GM23248 (cell line): ENCODE measurements at regions not wholly inside any gene's neighbourhood (a gene's known extent, or its start where the extent isn't known, plus 50 kb on each side); places are given as distances from the start of the nearest gene placed in this dataset.

Experiments used
- DNase-seq: peaks from one replicate; pipeline ENCODE4 v3.0.0-alpha.2; 2015
- H2AFZ ChIP-seq: fragments of 200-600 bp; sonication (generic); 2 replicates; pipeline ENCODE4 v1.6.1; 2016; ENCODE audit warnings: antibody characterized with exemption
- H3F3A ChIP-seq: fragments of 200-600 bp; sonication (generic); 2 replicates; pipeline ENCODE4 v1.6.1; 2016; ENCODE audit warnings: mild to moderate bottlenecking, antibody characterized with exemption, mixed run types; ENCODE audit not compliant: insufficient read depth
- H3K27ac ChIP-seq: fragments of 200-600 bp; sonication (generic); 2 replicates; pipeline ENCODE4 v1.5.1; 2016; ENCODE audit warnings: mild to moderate bottlenecking
- H3K27me3 ChIP-seq: fragments of 200-600 bp; sonication (generic); replicated peaks from 2 replicates; pipeline ENCODE4 v1.6.1; 2016; ENCODE audit warnings: mild to moderate bottlenecking; ENCODE audit not compliant: insufficient read depth
- H3K36me3 ChIP-seq: fragments of 200-600 bp; sonication (generic); 2 replicates; pipeline ENCODE4 v1.6.1; 2016; ENCODE audit warnings: low read depth, mild to moderate bottlenecking
- H3K4me1 ChIP-seq: fragments of 200-600 bp; sonication (generic); 2 replicates; pipeline ENCODE4 v1.6.1; 2016; ENCODE audit warnings: mild to moderate bottlenecking; ENCODE audit not compliant: insufficient read depth
- H3K4me2 ChIP-seq: fragments of 200-600 bp; sonication (generic); one replicate; pipeline ENCODE4 v1.6.1; 2016; ENCODE audit warnings: mild to moderate bottlenecking; ENCODE audit not compliant: unreplicated experiment
- H3K4me3 ChIP-seq: fragments of 200-600 bp; sonication (generic); 2 replicates; pipeline ENCODE4 v1.5.1; 2016; ENCODE audit warnings: mild to moderate bottlenecking
- H3K79me2 ChIP-seq: fragments of 200-600 bp; sonication (generic); 2 replicates; pipeline ENCODE4 v1.6.1; 2016; ENCODE audit warnings: mild to moderate bottlenecking; ENCODE audit not compliant: insufficient read depth
- H3K9ac ChIP-seq: fragments of 200-600 bp; sonication (generic); 2 replicates; pipeline ENCODE4 v1.6.1; 2016; ENCODE audit warnings: mild to moderate bottlenecking
- H3K9me2 ChIP-seq: fragments of 200-600 bp; sonication (generic); 2 replicates; pipeline ENCODE4 v1.6.1; 2016; ENCODE audit warnings: mixed run types, mild to moderate bottlenecking, moderate library complexity; ENCODE audit not compliant: insufficient read depth
- H3K9me3 ChIP-seq: fragments of 200-600 bp; sonication (generic); one replicate; pipeline ENCODE4 v1.6.1; 2017; ENCODE audit warnings: low read depth
- H4K20me1 ChIP-seq: fragments of 200-600 bp; sonication (generic); 2 replicates; pipeline ENCODE4 v1.6.0; 2016; ENCODE audit not compliant: insufficient read depth
- EZH2 ChIP-seq: fragments of 200-600 bp; sonication (generic); IDR thresholded peaks from 2 replicates; pipeline ENCODE4 v1.6.1; 2018; ENCODE audit warnings: antibody characterized with exemption, mild to moderate bottlenecking; ENCODE audit not compliant: insufficient read depth, poor library complexity, severe bottlenecking
- EZH2phosphoT487 ChIP-seq: fragments of 200-600 bp; sonication (generic); IDR thresholded peaks from 2 replicates; pipeline ENCODE4 v1.6.1; 2018; ENCODE audit warnings: antibody characterized with exemption, moderate library complexity, mild to moderate bottlenecking, low read depth; ENCODE audit not compliant: insufficient read depth
- WGBS, 2 experiments: methylation state at CpG; one replicate each; pipeline ENCODE4 v1.1.6; 2015 to 2017; ENCODE audit warnings: low lambda C conversion rate in 2 of 2, low coverage in 1 of 2; ENCODE audit errors: missing lambda C conversion rate in 2 of 2; 5-methylcytosine and 5-hydroxymethylcytosine counted together
- in situ Hi-C: fragments of 300-500 bp; cut with MboI; formaldehyde crosslinking; loops from 2 replicates; pipeline ENCODE4 v1.15.0; 2020

- Histone ChIP-seq H3K27me3 (no peaks in the 10 kb centered on the region), H3K9ac (no peak overlapping the region), H3K4me1 (no peaks in the 10 kb centered on the region), H4K20me1 (no peaks in the 10 kb centered on the region), H3F3A (no peaks in the 10 kb centered on the region), H3K27ac (no peak overlapping the region), H3K36me3 (no peaks in the 10 kb centered on the region), H2AFZ (no peak overlapping the region), H3K9me3 (no peaks in the 10 kb centered on the region), H3K9me2 (no peaks in the 10 kb centered on the region), H3K4me2 (no peak overlapping the region), H3K4me3 (no peak overlapping the region), H3K79me2 (no peaks in the 10 kb centered on the region)
- no peak for DNase-seq
- in situ Hi-C loops, result no loop called here
- TF ChIP-seq EZH2 (no peak), EZH2phosphoT487 (no peak)
- 64 to 76% methylated on average over 2 to 3 of the region's 3 CpGs for WGBS, 2 experiments
These were observed 56.9 kb upstream of the ATP6AP2 start for GRCh38 chrX:40523852-40524251.

- in situ Hi-C loops, result no loop called here
- no peak overlapping the region for H3K4me3 ChIP-seq
- H3K27me3 ChIP-seq, result no peaks in the 10 kb centered on the region
- no peak for TF ChIP-seq EZH2
- no peak for TF ChIP-seq EZH2phosphoT487
- H3K36me3 ChIP-seq, result no peaks in the 10 kb centered on the region
- H4K20me1 ChIP-seq, result no peaks in the 10 kb centered on the region
- H3K9me3 ChIP-seq, result no peaks in the 10 kb centered on the region
- H3K9me2 ChIP-seq, result no peaks in the 10 kb centered on the region
- H3F3A ChIP-seq, result no peaks in the 10 kb centered on the region
- H3K79me2 ChIP-seq, result no peaks in the 10 kb centered on the region
- no peak overlapping the region for H3K4me2 ChIP-seq
- H3K4me1 ChIP-seq, result no peaks in the 10 kb centered on the region
- 69 to 76% methylated on average over 8 to 11 of the region's 11 CpGs for WGBS, 2 experiments
- no peak overlapping the region for H3K9ac ChIP-seq
- DNase-seq, result no peak
- no peak overlapping the region for H3K27ac ChIP-seq
- no peak overlapping the region for H2AFZ ChIP-seq
These were observed 58.8 kb upstream of the ATP6AP2 start for GRCh38 chrX:40521868-40522450.

GRCh38 chrX:40514376-40514775 lies 66.4 kb upstream of the ATP6AP2 start:
- Histone ChIP-seq H3K27me3 (no peaks in the 10 kb centered on the region), H3K4me1 (no peaks in the 10 kb centered on the region), H3K9me2 (no peaks in the 10 kb centered on the region), H3K9ac (no peak overlapping the region), H3K4me3 (no peak overlapping the region), H3K27ac (no peak overlapping the region), H3K79me2 (no peaks in the 10 kb centered on the region), H4K20me1 (no peaks in the 10 kb centered on the region), H3K4me2 (no peak overlapping the region), H3F3A (no peaks in the 10 kb centered on the region), H2AFZ (no peak overlapping the region), H3K36me3 (no peaks in the 10 kb centered on the region), H3K9me3 (no peaks in the 10 kb centered on the region)
- no peak for TF ChIP-seq EZH2phosphoT487
- TF ChIP-seq EZH2, result no peak
- 68 to 83% methylated on average over 7 to 8 of the region's 8 CpGs for WGBS, 2 experiments
- DNase-seq, result no peak
- in situ Hi-C loops, result no loop called here

- Histone ChIP-seq H3K9me2 (no peaks in the 10 kb centered on the region), H3K9me3 (no peaks in the 10 kb centered on the region), H3K79me2 (no peaks in the 10 kb centered on the region), H3K4me2 (no peak overlapping the region), H2AFZ (no peak overlapping the region), H4K20me1 (no peaks in the 10 kb centered on the region), H3F3A (no peaks in the 10 kb centered on the region), H3K4me3 (no peak overlapping the region), H3K4me1 (no peaks in the 10 kb centered on the region), H3K27me3 (no peaks in the 10 kb centered on the region), H3K36me3 (no peaks in the 10 kb centered on the region), H3K27ac (no peak overlapping the region), H3K9ac (no peak overlapping the region)
- WGBS, 2 experiments, result 43 to 47% methylated on average over 6 to 7 of the region's 7 CpGs
- DNase-seq, result no peak
- TF ChIP-seq EZH2 (no peak), EZH2phosphoT487 (no peak)
- in situ Hi-C loops, result no loop called here
These were observed 66.9 kb upstream of the ATP6AP2 start for GRCh38 chrX:40513835-40514234.

GRCh38 chrX:40513012-40513411 lies 67.8 kb upstream of the ATP6AP2 start:
- Histone ChIP-seq H3K79me2 (no peaks in the 10 kb centered on the region), H3F3A (no peaks in the 10 kb centered on the region), H3K36me3 (no peaks in the 10 kb centered on the region), H3K9me3 (no peaks in the 10 kb centered on the region), H3K27ac (no peak overlapping the region), H3K4me2 (no peak overlapping the region), H3K4me3 (no peak overlapping the region), H3K4me1 (no peaks in the 10 kb centered on the region), H2AFZ (no peak overlapping the region), H3K9me2 (no peaks in the 10 kb centered on the region), H3K27me3 (no peaks in the 10 kb centered on the region), H3K9ac (no peak overlapping the region), H4K20me1 (no peaks in the 10 kb centered on the region)
- WGBS, 2 experiments, result 57 to 73% methylated on average over 4 to 5 of the region's 5 CpGs
- no peak for DNase-seq
- in situ Hi-C loops, result no loop called here
- TF ChIP-seq EZH2phosphoT487, result no peak
- no peak for TF ChIP-seq EZH2
